Kidney epithelial cell (primary cell): ENCODE measurements at regions not wholly inside any gene's neighbourhood (a gene's known extent, or its start where the extent isn't known, plus 50 kb on each side); places are given as distances from the start of the nearest gene placed in this dataset.

Experiments
- DNase-seq: peaks from one replicate; pipeline ENCODE4 v3.0.0-alpha.2; 2010; ENCODE audit warnings: low read depth
- H3K27me3 ChIP-seq: 2 replicates; pipeline ENCODE4 v1.6.0; 2011; ENCODE audit warnings: low read length; ENCODE audit not compliant: control insufficient read depth, insufficient read depth
- H3K36me3 ChIP-seq: 2 replicates; pipeline ENCODE4 v1.5.1; 2011; ENCODE audit warnings: low read length; ENCODE audit not compliant: control insufficient read depth, insufficient read depth
- H3K4me3 ChIP-seq: 2 replicates; pipeline ENCODE4 v1.5.1; 2011; ENCODE audit warnings: low read depth, mild to moderate bottlenecking, control low read depth, low read length
- CTCF ChIP-seq: IDR thresholded peaks from 2 replicates; pipeline ENCODE4 v1.5.1; 2011; ENCODE audit warnings: mild to moderate bottlenecking, moderate library complexity, low read length, control low read depth, inconsistent platforms; ENCODE audit not compliant: insufficient read depth, poor library complexity, severe bottlenecking

GRCh38 chr18:76203552-76203951 lies 291.5 kb downstream of the ZNF516 start:
- no peaks in the 10 kb centered on the region for H3K36me3 ChIP-seq
- no peak for DNase-seq
- no peaks in the 10 kb centered on the region for H3K27me3 ChIP-seq
- no peak overlapping the region for H3K4me3 ChIP-seq
- TF ChIP-seq CTCF = no peak

- no peak for TF ChIP-seq CTCF
- H3K36me3 ChIP-seq = no peaks in the 10 kb centered on the region
- H3K4me3 ChIP-seq = no peak overlapping the region
- H3K27me3 ChIP-seq = no peaks in the 10 kb centered on the region
- DNase-seq = no peak
Observed at GRCh38 chr18:76202322-76202721, 292.7 kb downstream of the ZNF516 start.

- Histone ChIP-seq H3K27me3 (no peaks in the 10 kb centered on the region), H3K36me3 (no peaks in the 10 kb centered on the region), H3K4me3 (no peak overlapping the region)
- DNase-seq = no peak
- TF ChIP-seq CTCF = no peak
Observed at GRCh38 chr18:76195601-76196000, 299.4 kb downstream of the ZNF516 start.

- TF ChIP-seq CTCF = no peak
- Histone ChIP-seq H3K36me3 (no peaks in the 10 kb centered on the region), H3K4me3 (no peak overlapping the region), H3K27me3 (no peaks in the 10 kb centered on the region)
- DNase-seq = no peak
Observed at GRCh38 chr18:76188097-76188496, 306.9 kb downstream of the ZNF516 start.

- Histone ChIP-seq H3K4me3 (no peak overlapping the region), H3K36me3 (no peaks in the 10 kb centered on the region), H3K27me3 (no peaks in the 10 kb centered on the region)
- TF ChIP-seq CTCF = no peak
- no peak for DNase-seq
Observed at GRCh38 chr18:76179257-76179656, 315.8 kb downstream of the ZNF516 start.

- Histone ChIP-seq H3K36me3 (no peaks in the 10 kb centered on the region), H3K4me3 (no peak overlapping the region), H3K27me3 (no peaks in the 10 kb centered on the region)
- DNase-seq = no peak
- TF ChIP-seq CTCF = no peak
Observed at GRCh38 chr18:76177160-76177559, 317.9 kb downstream of the ZNF516 start.
